ENCODE measurements at regions not wholly inside any gene's neighbourhood (a gene's known extent, or its start where the extent isn't known, plus 50 kb on each side); places are given as distances from the start of the nearest gene placed in this dataset.

- TF ChIP-seq POLR2A (IDR thresholded peaks at IDR 0.05) = no peak
- no peak for TF ChIP-seq CTCF (IDR thresholded peaks at IDR 0.05)
- no peak for TF ChIP-seq EP300 (IDR thresholded peaks at IDR 0.05)
Measured at GRCh38 chr7:53340220-53340619, 304.8 kb downstream of the POM121L12 start.
